PFSK-1 (cell line): ENCODE measurements at regions not wholly inside any gene's neighbourhood (a gene's known extent, or its start where the extent isn't known, plus 50 kb on each side); places are given as distances from the start of the nearest gene placed in this dataset.

Source experiments
- FOXP2 ChIP-seq: optimal IDR thresholded peaks from 2 replicates; pipeline ENCODE3; 2011; ENCODE audit warnings: borderline replicate concordance, control low read depth, inconsistent platforms; ENCODE audit not compliant: insufficient read depth; ENCODE audit errors: extremely low read length, extremely low read depth
- POLR2AphosphoS5 ChIP-seq: IDR thresholded peaks from 2 replicates; pipeline ENCODE4 v1.6.1; 2012; ENCODE audit warnings: low read depth, mild to moderate bottlenecking, control low read depth, low read length, moderate library complexity
- SIN3A ChIP-seq: IDR thresholded peaks from 2 replicates; pipeline ENCODE4 v1.6.1; 2012; ENCODE audit warnings: mild to moderate bottlenecking, low read length, moderate library complexity, borderline replicate concordance; ENCODE audit not compliant: insufficient read depth
- TAF1 ChIP-seq: IDR thresholded peaks from 2 replicates; pipeline ENCODE4 v1.6.1; 2012; ENCODE audit warnings: low read length, control low read depth, borderline replicate concordance; ENCODE audit not compliant: insufficient read depth
- TF ChIP-seq, protein P1 (sequence below), 2 experiments: IDR thresholded peaks; 2 replicates each; pipeline versions ENCODE4 v1.6.1 to v1.8.0; 2011 to 2012; ENCODE audit warnings: low read depth in 2 of 2, low read length in 2 of 2, control low read depth in 1 of 2, inconsistent platforms in 1 of 2, mild to moderate bottlenecking in 1 of 2, moderate library complexity in 1 of 2; ENCODE audit not compliant: insufficient read depth in 1 of 2

DNA sequence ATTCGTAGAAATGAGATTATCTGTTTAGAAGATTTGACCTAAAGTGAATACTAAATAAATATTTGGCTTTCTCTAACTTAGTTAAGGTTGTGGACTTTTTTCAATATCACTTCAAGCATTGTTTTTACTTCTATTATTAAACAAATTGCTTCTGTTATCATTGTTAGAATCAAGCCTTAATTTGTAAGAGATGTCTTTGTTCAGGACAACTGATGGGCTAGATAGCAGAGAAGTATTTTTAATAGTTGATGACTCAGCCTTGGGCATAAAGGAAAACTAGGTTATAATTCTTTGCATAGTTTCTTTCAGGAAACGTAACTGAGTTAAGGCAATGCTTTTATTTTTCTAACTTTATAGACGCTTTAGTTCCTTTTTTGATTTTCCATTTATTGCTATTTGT, 128.8 kb upstream of the SMIM30 start:
- TF ChIP-seq, protein P1, sequence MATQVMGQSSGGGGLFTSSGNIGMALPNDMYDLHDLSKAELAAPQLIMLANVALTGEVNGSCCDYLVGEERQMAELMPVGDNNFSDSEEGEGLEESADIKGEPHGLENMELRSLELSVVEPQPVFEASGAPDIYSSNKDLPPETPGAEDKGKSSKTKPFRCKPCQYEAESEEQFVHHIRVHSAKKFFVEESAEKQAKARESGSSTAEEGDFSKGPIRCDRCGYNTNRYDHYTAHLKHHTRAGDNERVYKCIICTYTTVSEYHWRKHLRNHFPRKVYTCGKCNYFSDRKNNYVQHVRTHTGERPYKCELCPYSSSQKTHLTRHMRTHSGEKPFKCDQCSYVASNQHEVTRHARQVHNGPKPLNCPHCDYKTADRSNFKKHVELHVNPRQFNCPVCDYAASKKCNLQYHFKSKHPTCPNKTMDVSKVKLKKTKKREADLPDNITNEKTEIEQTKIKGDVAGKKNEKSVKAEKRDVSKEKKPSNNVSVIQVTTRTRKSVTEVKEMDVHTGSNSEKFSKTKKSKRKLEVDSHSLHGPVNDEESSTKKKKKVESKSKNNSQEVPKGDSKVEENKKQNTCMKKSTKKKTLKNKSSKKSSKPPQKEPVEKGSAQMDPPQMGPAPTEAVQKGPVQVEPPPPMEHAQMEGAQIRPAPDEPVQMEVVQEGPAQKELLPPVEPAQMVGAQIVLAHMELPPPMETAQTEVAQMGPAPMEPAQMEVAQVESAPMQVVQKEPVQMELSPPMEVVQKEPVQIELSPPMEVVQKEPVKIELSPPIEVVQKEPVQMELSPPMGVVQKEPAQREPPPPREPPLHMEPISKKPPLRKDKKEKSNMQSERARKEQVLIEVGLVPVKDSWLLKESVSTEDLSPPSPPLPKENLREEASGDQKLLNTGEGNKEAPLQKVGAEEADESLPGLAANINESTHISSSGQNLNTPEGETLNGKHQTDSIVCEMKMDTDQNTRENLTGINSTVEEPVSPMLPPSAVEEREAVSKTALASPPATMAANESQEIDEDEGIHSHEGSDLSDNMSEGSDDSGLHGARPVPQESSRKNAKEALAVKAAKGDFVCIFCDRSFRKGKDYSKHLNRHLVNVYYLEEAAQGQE (IDR thresholded peaks at IDR 0.05; ENCODE audit: insufficient read depth in 1 of 2, low read depth in 2 of 2, low read length in 2 of 2): no peak
- TF ChIP-seq TAF1: no peak
- TF ChIP-seq POLR2AphosphoS5: no peak
- no peak for TF ChIP-seq SIN3A
- TF ChIP-seq FOXP2: no peak
